ENCODE measurements at regions not wholly inside any gene's neighbourhood (a gene's known extent, or its start where the extent isn't known, plus 50 kb on each side); places are given as distances from the start of the nearest gene placed in this dataset.

- no peak for TF ChIP-seq CTCF (IDR thresholded peaks at IDR 0.05; ENCODE audit: low read depth, low read length, missing control alignments)
- no peak overlapping the region for H3K4me3 ChIP-seq (ENCODE audit: low read depth, low read length)
- no peak for DNase-seq (ENCODE audit: low read depth)
Observed at GRCh38 chr21:33973268-33973667, 57.7 kb upstream of the ATP5PO start.

- TF ChIP-seq CTCF (IDR thresholded peaks at IDR 0.05; ENCODE audit: low read depth, low read length, missing control alignments): no peak
- no peak for DNase-seq (ENCODE audit: low read depth)
- H3K4me3 ChIP-seq (ENCODE audit: low read depth, low read length): no peak overlapping the region
Observed at GRCh38 chr21:33972539-33972938, 56.9 kb upstream of the ATP5PO start.

DNA sequence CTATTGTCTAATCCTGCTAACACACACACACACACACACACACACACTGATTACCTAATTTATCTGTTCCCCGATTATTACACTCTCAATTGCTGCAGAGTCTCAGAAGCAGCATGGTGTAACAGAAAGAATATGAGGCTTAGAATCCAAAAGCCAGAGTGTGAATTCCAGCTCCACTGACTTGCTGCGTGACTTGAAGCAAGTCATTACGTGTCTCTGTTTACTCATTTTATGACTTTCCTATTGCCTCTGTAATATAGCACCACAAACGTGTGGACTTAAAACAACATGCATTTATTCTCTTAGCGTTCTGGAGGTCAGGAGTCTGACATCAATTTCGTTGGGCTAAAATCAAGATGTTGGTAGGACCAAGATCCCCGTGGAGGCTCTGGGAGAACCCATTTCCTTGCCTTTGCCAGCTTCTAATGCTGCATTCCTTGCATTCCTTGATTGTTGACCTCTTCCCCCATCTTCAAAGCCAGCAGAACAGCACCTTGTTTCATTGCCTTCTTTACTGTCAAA is 55.9 kb upstream of the ATP5PO start:
- H3K4me3 ChIP-seq (ENCODE audit: low read depth, low read length): no peak overlapping the region
- TF ChIP-seq CTCF (IDR thresholded peaks at IDR 0.05; ENCODE audit: low read depth, low read length, missing control alignments): no peak
- DNase-seq (ENCODE audit: low read depth): no peak

DNA sequence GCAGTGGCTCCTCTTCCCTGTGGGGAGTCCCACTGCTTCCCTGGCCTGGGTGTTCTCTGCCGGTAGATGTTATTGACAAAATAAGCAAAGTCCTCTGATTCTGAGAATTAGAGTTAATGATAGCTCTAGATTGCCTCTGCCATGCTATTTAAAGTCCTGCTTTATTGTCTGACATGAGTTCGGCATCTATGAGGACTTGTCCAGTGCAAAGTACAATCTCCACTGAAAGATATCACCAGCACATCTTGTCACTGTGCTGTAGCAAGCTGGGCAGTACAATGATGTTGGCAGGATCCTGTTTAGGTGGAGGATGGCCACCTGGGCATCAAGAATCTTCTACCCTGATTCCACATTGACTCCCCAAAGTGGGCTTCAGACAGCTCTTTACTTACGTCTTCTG is 54.0 kb upstream of the ATP5PO start:
- no peak overlapping the region for H3K4me3 ChIP-seq (ENCODE audit: low read depth, low read length)
- TF ChIP-seq CTCF (IDR thresholded peaks at IDR 0.05; ENCODE audit: low read depth, low read length, missing control alignments): no peak
- no peak for DNase-seq (ENCODE audit: low read depth)

- no peak for TF ChIP-seq CTCF (IDR thresholded peaks at IDR 0.05; ENCODE audit: low read depth, low read length, missing control alignments)
- H3K4me3 ChIP-seq (ENCODE audit: low read depth, low read length): no peak overlapping the region
- DNase-seq (ENCODE audit: low read depth): no peak
Observed at GRCh38 chr21:33968995-33969348, 53.4 kb upstream of the ATP5PO start.

- no peak for DNase-seq (ENCODE audit: low read depth)
- TF ChIP-seq CTCF (IDR thresholded peaks at IDR 0.05; ENCODE audit: low read depth, low read length, missing control alignments): no peak
- H3K4me3 ChIP-seq (ENCODE audit: low read depth, low read length): no peak overlapping the region
Observed at GRCh38 chr21:33968080-33968994, 52.7 kb upstream of the ATP5PO start.

Measured in GM12864 (cell line).